PC-9 (cell line): ENCODE measurements at regions not wholly inside any gene's neighbourhood (a gene's known extent, or its start where the extent isn't known, plus 50 kb on each side); places are given as distances from the start of the nearest gene placed in this dataset.

Source experiments
- BruUV-seq: library from RNA; stranded (reverse); fragments of 400-500 nt; replicated peaks from 2 replicates; lab custom pipeline; 2021; lab: Mats Ljungman, UMichigan
- CTCF ChIA-PET: fragments of 300-600 bp; sonication (Branson Sonifier 250); formaldehyde crosslinking; loops from one replicate; lab custom pipeline; 2022; ENCODE audit warnings: antibody characterized with exemption; lab: Charles Lee
- POLR2A ChIA-PET: fragments of 300-600 bp; sonication (Branson Sonifier 250); formaldehyde crosslinking; loops from one replicate; lab custom pipeline; 2022; ENCODE audit warnings: antibody characterized with exemption; ENCODE audit not compliant: unreplicated experiment; lab: Charles Lee
- DNase-seq, 2 experiments: peaks; one replicate each; pipeline versions ENCODE4 v3.0.0 to v3.0.0-alpha.2; 2015 to 2022; ENCODE audit warnings: mixed read lengths in 1 of 2
- H2AFZ ChIP-seq: fragments of 200-600 bp; sonication (generic); 2 replicates; pipeline ENCODE4 v1.8.1; 2017; ENCODE audit warnings: antibody characterized with exemption
- H3F3A ChIP-seq: fragments of 200-600 bp; sonication (generic); 2 replicates; pipeline ENCODE4 v1.8.1; 2017; ENCODE audit warnings: antibody characterized with exemption, mild to moderate bottlenecking, low read depth; ENCODE audit not compliant: insufficient read depth
- H3K27ac ChIP-seq: fragments of 200-600 bp; sonication (generic); 2 replicates; pipeline ENCODE4 v1.6.1; 2016; ENCODE audit warnings: mixed run types
- H3K27me3 ChIP-seq: fragments of 200-600 bp; sonication (generic); 2 replicates; pipeline ENCODE4 v1.6.1; 2016; ENCODE audit warnings: low read depth, mixed run types; ENCODE audit not compliant: insufficient read depth
- H3K36me3 ChIP-seq: fragments of 200-600 bp; sonication (generic); 2 replicates; pipeline ENCODE4 v1.6.1; 2016; ENCODE audit warnings: low read depth, mixed run types
- H3K4me1 ChIP-seq: fragments of 200-600 bp; sonication (generic); replicated peaks from 2 replicates; pipeline ENCODE4 v1.6.1; 2016; ENCODE audit warnings: mixed run types; ENCODE audit not compliant: insufficient read depth
- H3K4me2 ChIP-seq: fragments of 200-600 bp; sonication (generic); 2 replicates; pipeline ENCODE4 v1.6.1; 2017; ENCODE audit warnings: mixed run types
- H3K4me3 ChIP-seq: fragments of 200-600 bp; sonication (generic); 2 replicates; pipeline ENCODE4 v1.6.1; 2016; ENCODE audit warnings: mixed run types
- H3K79me2 ChIP-seq: fragments of 200-600 bp; sonication (generic); 2 replicates; pipeline ENCODE4 v1.6.1; 2017; ENCODE audit warnings: low read depth, mixed run types
- H3K9me2 ChIP-seq: fragments of 200-600 bp; sonication (generic); 2 replicates; pipeline ENCODE4 v1.8.1; 2017; ENCODE audit warnings: mild to moderate bottlenecking; ENCODE audit not compliant: insufficient read depth
- H3K9me3 ChIP-seq: fragments of 200-600 bp; sonication (generic); 2 replicates; pipeline ENCODE4 v1.8.1; 2016; ENCODE audit warnings: low read depth; ENCODE audit not compliant: insufficient read depth
- H4K20me1 ChIP-seq: fragments of 200-600 bp; sonication (generic); 2 replicates; pipeline ENCODE4 v1.8.1; 2017; ENCODE audit not compliant: insufficient read depth
- EZH2 ChIP-seq: fragments of 200-600 bp; sonication (generic); IDR thresholded peaks from 2 replicates; pipeline ENCODE4 v1.8.0; 2017; ENCODE audit warnings: antibody characterized with exemption, low read depth
- intact Hi-C: fragments of 100-400 bp; cut with micrococcal nuclease; formaldehyde crosslinking; loops from one replicate; pipeline ENCODE4 v1.10.0; 2022; ENCODE audit not compliant: unreplicated experiment
- TF ChIP-seq, protein P1 (sequence below): fragments of 200-600 bp; sonication (generic); conservative IDR thresholded peaks from 2 replicates; pipeline ENCODE4 v1.6.1; 2017; ENCODE audit warnings: mixed run types, antibody characterized with exemption, mild to moderate bottlenecking, moderate library complexity

DNA sequence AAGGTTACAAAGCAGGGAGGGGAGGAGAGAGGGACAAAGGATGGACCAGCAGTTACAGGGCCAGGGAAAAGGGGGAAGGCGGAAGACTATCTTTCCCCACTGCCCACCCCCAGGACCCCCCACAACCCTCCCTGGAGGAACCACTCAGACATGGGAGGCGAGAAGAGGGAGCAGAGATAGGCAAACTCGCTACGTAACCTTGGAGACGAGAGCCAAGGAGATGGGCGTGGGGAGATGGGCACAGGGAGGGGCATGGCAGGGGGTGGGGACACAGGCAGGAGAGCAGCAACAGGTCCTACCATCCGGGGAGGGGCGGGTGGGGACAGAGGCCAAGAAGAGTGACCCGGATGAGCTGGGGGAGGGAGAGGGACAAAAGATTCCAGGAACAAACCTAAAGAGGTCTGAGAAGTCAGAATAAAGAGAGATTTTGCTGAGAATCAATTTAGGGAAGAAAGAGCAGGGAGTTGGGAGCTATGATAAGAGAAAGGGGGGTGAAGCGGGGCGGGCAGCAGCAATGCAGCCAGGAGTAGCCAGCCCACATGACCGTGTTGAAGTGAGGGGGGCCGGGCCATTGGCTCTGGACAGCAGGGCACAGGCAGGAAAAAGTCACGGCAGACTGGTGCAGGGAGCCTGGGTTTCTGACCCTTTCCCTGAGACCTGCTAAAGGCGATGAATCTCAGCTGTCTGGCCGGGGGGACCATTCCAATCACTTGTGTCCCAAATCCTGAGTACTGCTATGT, 128.4 kb downstream of the BUD13 start:
- Histone ChIP-seq H3K79me2 (no peaks in the 10 kb centered on the region), H3K27me3 (peaks cover 85% of the 10 kb centered on the region), H3K4me3 (no peak overlapping the region), H4K20me1 (0 out of 2 replicates have a peak, but pooled peaks cover 2% of the 10 kb centered on the region), H3K27ac (no peak overlapping the region), H3K36me3 (no peaks in the 10 kb centered on the region), H2AFZ (no peak overlapping the region), H3F3A (no peaks in the 10 kb centered on the region), H3K4me2 (no peak overlapping the region), H3K4me1 (no peaks in the 10 kb centered on the region), H3K9me2 (no peaks in the 10 kb centered on the region), H3K9me3 (no peaks in the 10 kb centered on the region)
- no TSS peak for BruUV-seq
- TF ChIP-seq, protein P1, sequence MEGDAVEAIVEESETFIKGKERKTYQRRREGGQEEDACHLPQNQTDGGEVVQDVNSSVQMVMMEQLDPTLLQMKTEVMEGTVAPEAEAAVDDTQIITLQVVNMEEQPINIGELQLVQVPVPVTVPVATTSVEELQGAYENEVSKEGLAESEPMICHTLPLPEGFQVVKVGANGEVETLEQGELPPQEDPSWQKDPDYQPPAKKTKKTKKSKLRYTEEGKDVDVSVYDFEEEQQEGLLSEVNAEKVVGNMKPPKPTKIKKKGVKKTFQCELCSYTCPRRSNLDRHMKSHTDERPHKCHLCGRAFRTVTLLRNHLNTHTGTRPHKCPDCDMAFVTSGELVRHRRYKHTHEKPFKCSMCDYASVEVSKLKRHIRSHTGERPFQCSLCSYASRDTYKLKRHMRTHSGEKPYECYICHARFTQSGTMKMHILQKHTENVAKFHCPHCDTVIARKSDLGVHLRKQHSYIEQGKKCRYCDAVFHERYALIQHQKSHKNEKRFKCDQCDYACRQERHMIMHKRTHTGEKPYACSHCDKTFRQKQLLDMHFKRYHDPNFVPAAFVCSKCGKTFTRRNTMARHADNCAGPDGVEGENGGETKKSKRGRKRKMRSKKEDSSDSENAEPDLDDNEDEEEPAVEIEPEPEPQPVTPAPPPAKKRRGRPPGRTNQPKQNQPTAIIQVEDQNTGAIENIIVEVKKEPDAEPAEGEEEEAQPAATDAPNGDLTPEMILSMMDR: no peak
- TF ChIP-seq EZH2: no peak
- intact Hi-C loops: no loop called here
- no peak for DNase-seq
- ChIA-PET POLR2A (no interaction called here), CTCF (no interaction called here)

DNA sequence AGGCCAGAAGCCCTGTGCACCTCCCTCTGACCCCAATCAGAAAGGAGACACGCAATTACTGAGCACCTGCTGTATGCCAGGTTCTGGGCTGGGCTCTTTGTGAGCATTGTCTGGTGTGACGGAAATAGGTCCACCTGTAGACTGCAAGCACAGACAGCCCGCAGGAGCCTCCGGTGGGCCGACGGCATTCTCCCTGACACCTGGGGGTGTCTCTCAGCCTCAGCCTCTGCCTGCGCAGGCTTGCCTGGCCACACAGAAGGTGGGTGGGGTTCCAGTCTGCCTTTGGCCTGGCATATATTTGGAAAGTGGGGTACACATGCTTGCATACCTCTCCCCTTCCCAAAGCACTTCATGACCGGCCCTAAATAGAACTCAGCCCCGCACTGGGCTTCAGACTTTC, 129.3 kb downstream of the BUD13 start:
- no peak for DNase-seq
- no peaks in the 10 kb centered on the region for H3K4me1 ChIP-seq
- H3F3A ChIP-seq: no peaks in the 10 kb centered on the region
- intact Hi-C loops: no loop called here
- no peaks in the 10 kb centered on the region for H3K79me2 ChIP-seq
- H3K4me3 ChIP-seq: no peak overlapping the region
- H3K9me3 ChIP-seq: no peaks in the 10 kb centered on the region
- no peaks in the 10 kb centered on the region for H4K20me1 ChIP-seq
- TF ChIP-seq, protein P1: no peak
- TF ChIP-seq EZH2: no peak
- H2AFZ ChIP-seq: no peak overlapping the region
- peaks cover 85% of the 10 kb centered on the region for H3K27me3 ChIP-seq
- no peaks in the 10 kb centered on the region for H3K36me3 ChIP-seq
- no peaks in the 10 kb centered on the region for H3K9me2 ChIP-seq
- BruUV-seq: no TSS peak
- POLR2A ChIA-PET: no interaction called here
- no peak overlapping the region for H3K4me2 ChIP-seq
- CTCF ChIA-PET: no interaction called here
- H3K27ac ChIP-seq: no peak overlapping the region

GRCh38 chr11:116642902-116643301, 129.9 kb downstream of the BUD13 start:
- no peak for DNase-seq
- POLR2A ChIA-PET: no interaction called here
- no peaks in the 10 kb centered on the region for H3F3A ChIP-seq
- peaks cover 85% of the 10 kb centered on the region for H3K27me3 ChIP-seq
- H3K27ac ChIP-seq: no peak overlapping the region
- H3K4me3 ChIP-seq: no peak overlapping the region
- BruUV-seq: no TSS peak
- no peaks in the 10 kb centered on the region for H3K79me2 ChIP-seq
- H3K9me3 ChIP-seq: no peaks in the 10 kb centered on the region
- no peaks in the 10 kb centered on the region for H3K9me2 ChIP-seq
- TF ChIP-seq, protein P1: no peak
- TF ChIP-seq EZH2: no peak
- H3K4me1 ChIP-seq: no peaks in the 10 kb centered on the region
- H2AFZ ChIP-seq: no peak overlapping the region
- H4K20me1 ChIP-seq: no peaks in the 10 kb centered on the region; the same call in 1 of the 2 replicates
- CTCF ChIA-PET: no interaction called here
- intact Hi-C loops: no loop called here
- H3K4me2 ChIP-seq: no peak overlapping the region
- H3K36me3 ChIP-seq: no peaks in the 10 kb centered on the region
